H1 (cell line): ENCODE measurements at regions not wholly inside any gene's neighbourhood (a gene's known extent, or its start where the extent isn't known, plus 50 kb on each side); places are given as distances from the start of the nearest gene placed in this dataset.

Experiments used
- CTCF ChIA-PET: fragments of 300-600 bp; sonication (Branson Sonifier 250); formaldehyde crosslinking; loops from one replicate; lab custom pipeline; 2021; ENCODE audit not compliant: partially characterized antibody; lab: Charles Lee
- POLR2A ChIA-PET: fragments of 300-600 bp; sonication (Branson Sonifier 250); formaldehyde crosslinking; loops from one replicate; lab custom pipeline; 2021; ENCODE audit warnings: inconsistent platforms; ENCODE audit not compliant: partially characterized antibody; lab: Charles Lee
- DNase-seq, 2 experiments: peaks; one replicate each; pipeline versions ENCODE4 v3.0.0 to v3.0.0-alpha.2; 2010 to 2022; ENCODE audit warnings: low spot score in 2 of 2, low read depth in 1 of 2, mixed read lengths in 1 of 2
- FAIRE-seq: peaks from 2 replicates; lab custom pipeline; 2011; peaks lifted over from hg19 to GRCh38; lab: Jason Lieb, UNC
- H2AFZ ChIP-seq: 2 replicates; pipeline ENCODE4 v1.8.1; 2012; ENCODE audit warnings: low read length, inconsistent platforms
- H2AK5ac ChIP-seq: 2 replicates; pipeline ENCODE4 v1.6.1; 2013; ENCODE audit warnings: low read depth, low read length
- H2BK120ac ChIP-seq: replicated peaks from 2 replicates; pipeline ENCODE3; 2013; ENCODE audit warnings: low read depth, low read length, inconsistent platforms
- H2BK12ac ChIP-seq: 2 replicates; pipeline ENCODE4 v1.6.1; 2013; ENCODE audit warnings: low read depth, low read length
- H2BK15ac ChIP-seq: 2 replicates; pipeline ENCODE4 v1.6.1; 2013; ENCODE audit warnings: low read length
- H2BK20ac ChIP-seq: 2 replicates; pipeline ENCODE4 v1.6.1; 2013; ENCODE audit warnings: low read length
- H2BK5ac ChIP-seq: 2 replicates; pipeline ENCODE4 v1.6.1; 2013; ENCODE audit warnings: low read depth, low read length
- H3K14ac ChIP-seq: 2 replicates; pipeline ENCODE4 v1.6.1; 2013; ENCODE audit warnings: inconsistent platforms; ENCODE audit not compliant: insufficient read length
- H3K18ac ChIP-seq: 2 replicates; pipeline ENCODE4 v1.6.1; 2013; ENCODE audit warnings: low read length; ENCODE audit errors: extremely low read depth
- H3K23ac ChIP-seq: 2 replicates; pipeline ENCODE4 v1.6.1; 2013; ENCODE audit warnings: inconsistent platforms; ENCODE audit not compliant: insufficient read length
- H3K23me2 ChIP-seq: 2 replicates; pipeline ENCODE4 v1.6.1; 2013; ENCODE audit warnings: low read depth, low read length
- H3K27ac ChIP-seq: 2 replicates; pipeline ENCODE4 v1.6.1; 2011; ENCODE audit warnings: low read depth, low read length, inconsistent platforms
- H3K27me3 ChIP-seq, 4 experiments: replicated peaks in 1 of 4; 1 replicate in 1 of 4; 2 replicates in 3 of 4; pipeline versions ENCODE4 v1.6.1 to v1.8.1; 2011 to 2013; ENCODE audit warnings: low read length in 3 of 4, mild to moderate bottlenecking in 3 of 4, inconsistent platforms in 2 of 4, mixed read lengths in 2 of 4, moderate library complexity in 1 of 4; ENCODE audit not compliant: control insufficient read depth in 3 of 4, insufficient read depth in 3 of 4; ENCODE audit errors: extremely low read depth in 1 of 4
- H3K36me3 ChIP-seq, 4 experiments: 2 replicates each; pipeline versions ENCODE4 v1.6.1 to v1.8.1; 2011 to 2013; ENCODE audit warnings: mild to moderate bottlenecking in 4 of 4, low read length in 3 of 4, moderate library complexity in 2 of 4, control low read depth in 1 of 4, inconsistent platforms in 1 of 4; ENCODE audit not compliant: insufficient read depth in 4 of 4, control insufficient read depth in 2 of 4
- H3K4ac ChIP-seq: replicated peaks from 2 replicates; pipeline ENCODE3; 2013; ENCODE audit warnings: low read length, low read depth, mixed read lengths, inconsistent platforms; ENCODE audit not compliant: insufficient read length
- H3K4me1 ChIP-seq, 4 experiments: replicated peaks in 1 of 4; 1 replicate in 1 of 4; 2 replicates in 3 of 4; pipeline versions ENCODE4 v1.6.1 to v1.8.1; 2011 to 2013; ENCODE audit warnings: low read length in 3 of 4, inconsistent platforms in 2 of 4, mixed read lengths in 1 of 4; ENCODE audit not compliant: insufficient read depth in 4 of 4, control insufficient read depth in 3 of 4
- H3K4me2 ChIP-seq, 2 experiments: 2 replicates each; pipeline versions ENCODE4 v1.6.1 to v1.8.1; 2011 to 2013; ENCODE audit warnings: low read depth in 2 of 2, low read length in 2 of 2, control low read depth in 1 of 2, inconsistent platforms in 1 of 2, mild to moderate bottlenecking in 1 of 2; ENCODE audit not compliant: insufficient read depth in 1 of 2
- H3K4me3 ChIP-seq, 4 experiments: fragments of 200-600, 300-600 bp in 1 of 4; sonication (generic), shearing (Covaris generic), sonication (Bioruptor Twin) in 1 of 4; 2 replicates each; pipeline versions ENCODE4 v1.5.1 to v1.8.1; 2011 to 2016; ENCODE audit warnings: low read length in 4 of 4, low read depth in 3 of 4, control low read depth in 2 of 4, inconsistent platforms in 2 of 4, mild to moderate bottlenecking in 2 of 4, mixed read lengths in 1 of 4, moderate library complexity in 1 of 4; ENCODE audit not compliant: insufficient read depth in 2 of 4; ENCODE audit errors: extremely low read depth in 1 of 4
- H3K56ac ChIP-seq: replicated peaks from 2 replicates; pipeline ENCODE3; 2013; ENCODE audit warnings: low read depth, mild to moderate bottlenecking, mixed read lengths, low read length, inconsistent platforms; ENCODE audit not compliant: insufficient read length
- H3K79me1 ChIP-seq: 2 replicates; pipeline ENCODE4 v1.6.1; 2013; ENCODE audit warnings: low read depth, low read length, control low read depth
- H3K79me2 ChIP-seq, 2 experiments: 2 replicates each; pipeline versions ENCODE4 v1.6.1 to v1.8.1; 2012 to 2013; ENCODE audit warnings: low read length in 2 of 2, mild to moderate bottlenecking in 2 of 2, inconsistent platforms in 1 of 2; ENCODE audit not compliant: insufficient read depth in 2 of 2, control insufficient read depth in 1 of 2
- H3K9ac ChIP-seq, 4 experiments: replicated peaks in 1 of 4; 1 replicate in 1 of 4; 2 replicates in 3 of 4; pipeline versions ENCODE4 v1.6.1 to v1.8.1; 2011 to 2013; ENCODE audit warnings: low read depth in 3 of 4, low read length in 3 of 4, control low read depth in 2 of 4, mild to moderate bottlenecking in 2 of 4, moderate library complexity in 2 of 4, inconsistent platforms in 1 of 4; ENCODE audit errors: extremely low read depth in 1 of 4
- H3K9me3 ChIP-seq, 2 experiments: 2 replicates each; pipeline versions ENCODE4 v1.6.1 to v1.8.1; 2012 to 2013; ENCODE audit warnings: mild to moderate bottlenecking in 2 of 2, moderate library complexity in 2 of 2, control low read depth in 1 of 2, inconsistent platforms in 1 of 2, low read depth in 1 of 2, low read length in 1 of 2, mixed read lengths in 1 of 2; ENCODE audit not compliant: insufficient read depth in 2 of 2
- H4K20me1 ChIP-seq, 2 experiments: replicated peaks in 1 of 2; 2 replicates each; pipeline versions ENCODE3 to v1.8.1; 2011 to 2013; ENCODE audit warnings: inconsistent platforms in 2 of 2, low read length in 2 of 2, mild to moderate bottlenecking in 1 of 2; ENCODE audit not compliant: insufficient read depth in 2 of 2, control insufficient read depth in 1 of 2
- H4K5ac ChIP-seq: 2 replicates; pipeline ENCODE4 v1.6.1; 2013; ENCODE audit warnings: low read length, low read depth, mixed read lengths, inconsistent platforms; ENCODE audit not compliant: insufficient read length
- H4K8ac ChIP-seq: 2 replicates; pipeline ENCODE4 v1.8.0; 2013; ENCODE audit warnings: mild to moderate bottlenecking, moderate library complexity, low read length, inconsistent platforms; ENCODE audit not compliant: insufficient read depth; ENCODE audit errors: extremely low read depth
- H4K91ac ChIP-seq: replicated peaks from 2 replicates; pipeline ENCODE3; 2013; ENCODE audit warnings: low read length, mixed read lengths, inconsistent platforms; ENCODE audit not compliant: insufficient read length
- BRCA1 ChIP-seq: IDR thresholded peaks from 2 replicates; pipeline ENCODE4 v1.6.1; 2012; ENCODE audit warnings: low read depth, low read length, improper control_type of control experiment
- CBX8 ChIP-seq: fragments of 300-800, 300-1000 bp; sonication (generic); IDR thresholded peaks from 2 replicates; pipeline ENCODE4 v1.7.1; 2016; ENCODE audit warnings: low read depth, low read length, borderline replicate concordance
- KDM1A ChIP-seq: fragments of 200-600, 300-600 bp; sonication (generic); IDR thresholded peaks from 2 replicates; pipeline ENCODE4 v1.7.1; 2016; ENCODE audit warnings: mild to moderate bottlenecking, low read length, borderline replicate concordance
- SIX5 ChIP-seq: IDR thresholded peaks from 2 replicates; pipeline ENCODE4 v1.6.1; 2011; ENCODE audit warnings: mild to moderate bottlenecking, low read depth, low read length
- TAF7 ChIP-seq: optimal IDR thresholded peaks from 2 replicates; pipeline ENCODE3; 2011; ENCODE audit warnings: low read depth, mild to moderate bottlenecking, inconsistent platforms, low read length, moderate library complexity, borderline replicate concordance
- TEAD4 ChIP-seq: IDR thresholded peaks from 2 replicates; pipeline ENCODE4 v1.6.1; 2012; ENCODE audit warnings: low read depth, low read length, inconsistent platforms, mixed read lengths
- WGBS, 2 experiments: shearing (Covaris generic) in 1 of 2; methylation state at CpG; one replicate each; pipeline versions ENCODE4 v1.1.6 to v1.1.7; 2013 to 2015; ENCODE audit warnings: low lambda C conversion rate in 2 of 2, mixed read lengths in 2 of 2, inconsistent platforms in 1 of 2, low coverage in 1 of 2, missing lambda C conversion rate in 1 of 2; ENCODE audit not compliant: insufficient replicate concordance in 2 of 2, insufficient coverage in 1 of 2, insufficient read length in 1 of 2; ENCODE audit errors: extremely low coverage in 1 of 2, missing lambda C conversion rate in 1 of 2; 5-methylcytosine and 5-hydroxymethylcytosine counted together

DNA sequence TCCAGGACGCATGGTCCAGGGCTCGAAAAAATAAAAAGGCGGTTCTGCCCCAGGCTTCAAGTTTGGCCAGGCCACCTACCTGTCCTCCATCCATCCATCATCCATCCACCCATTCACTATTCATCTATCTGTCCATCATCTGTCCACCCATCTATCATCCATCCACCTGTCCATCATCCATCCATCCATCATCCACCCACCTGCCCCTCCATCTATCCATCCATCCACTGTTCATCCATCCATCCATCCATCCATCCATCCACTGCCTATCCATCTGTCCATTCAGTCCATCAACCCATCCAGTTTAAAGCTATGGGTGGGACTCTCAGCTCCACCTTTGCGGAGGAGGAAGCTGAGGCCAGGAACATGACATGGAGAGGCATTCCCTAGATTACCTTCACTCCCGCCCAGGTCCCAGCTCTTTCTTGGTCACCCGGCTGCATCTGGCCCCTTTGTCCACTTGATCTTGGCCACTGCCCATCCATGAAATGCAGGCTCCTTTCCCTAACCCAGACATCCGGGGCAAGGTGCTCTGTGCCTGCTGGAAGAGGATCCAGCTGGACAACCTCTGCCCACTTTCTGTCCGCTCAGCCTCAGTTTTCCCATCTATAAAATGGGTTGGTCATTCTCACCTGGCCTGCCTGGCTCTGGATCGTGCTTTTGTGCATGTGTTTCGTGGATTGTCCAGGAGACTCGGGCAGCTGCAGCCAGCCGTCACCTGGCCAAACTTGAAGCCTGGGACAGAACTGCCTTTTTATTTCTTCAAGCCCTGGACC is 236.0 kb upstream of the CIBAR2 start:
- H3K4me3 ChIP-seq = no peak overlapping the region
- no peaks in the 10 kb centered on the region for H3K36me3 ChIP-seq
- H3K18ac ChIP-seq = no peak overlapping the region
- H3K27me3 ChIP-seq = no peaks in the 10 kb centered on the region
- WGBS, 2 experiments = 91% methylated on average over 12 of the region's 12 CpGs; no CpG with 5 or more reads in 1 of the 2 experiments
- no peak for TF ChIP-seq BRCA1
- TF ChIP-seq SIX5 = no peak
- no peak for TF ChIP-seq TAF7
- no peak for TF ChIP-seq CBX8
- TF ChIP-seq KDM1A = peak; percentile 63; the same call in 1 of the 2 replicates
- no peak for TF ChIP-seq TEAD4
- H4K8ac ChIP-seq = no peak overlapping the region; the same call in 1 of the 2 replicates
- no peak overlapping the region for H3K27ac ChIP-seq
- H2AK5ac ChIP-seq = no peak overlapping the region
- no peak overlapping the region for H2BK5ac ChIP-seq
- FAIRE-seq (no peak), DNase-seq (no peak)
- ChIA-PET POLR2A (interaction anchor here (0.8 to 1.3 kb wide), 2 partner anchors 16 to 36 kb away, joined by 3 read pairs; no protein-coding TSS in a partner anchor), CTCF (interaction anchor here (0.7 to 11.6 kb wide), 51 partner anchors 8 to 369 kb away, joined by 3 to 177 read pairs (median 5); no protein-coding TSS in a partner anchor)
- no peak overlapping the region for H4K91ac ChIP-seq
- H2BK15ac ChIP-seq = no peak overlapping the region
- peaks cover 9% of the 10 kb centered on the region; the same call in 1 of the 2 replicates for H3K23me2 ChIP-seq
- H3K79me1 ChIP-seq = 0 out of 2 replicates have a peak, but pooled peaks cover 2% of the 10 kb centered on the region
- peaks cover 4 to 6% of the 10 kb centered on the region in 2 experiments; a peak in 3 of 4 replicates for H3K9me3 ChIP-seq
- H2BK20ac ChIP-seq = no peak overlapping the region
- no peaks in the 10 kb centered on the region for H3K79me2 ChIP-seq
- H3K4me1 ChIP-seq = peaks cover 0 to 17% (median 3%) of the 10 kb centered on the region in 4 experiments; a peak in 4 of 7 replicates
- no peak overlapping the region for H3K4me2 ChIP-seq
- H4K5ac ChIP-seq = no peak overlapping the region
- no peak overlapping the region for H2AFZ ChIP-seq
- H3K14ac ChIP-seq = no peak overlapping the region
- H3K23ac ChIP-seq = no peak overlapping the region
- H3K9ac ChIP-seq = no peak overlapping the region
- no peak overlapping the region for H2BK12ac ChIP-seq
- H3K4ac ChIP-seq = no peak overlapping the region
- no peak overlapping the region for H2BK120ac ChIP-seq
- H4K20me1 ChIP-seq = peaks cover 5 to 13% of the 10 kb centered on the region in 2 experiments
- H3K56ac ChIP-seq = no peak overlapping the region
